ENCODE measurements at regions not wholly inside any gene's neighbourhood (a gene's known extent, or its start where the extent isn't known, plus 50 kb on each side); places are given as distances from the start of the nearest gene placed in this dataset.
A peak's percentile ranks its signal among the peaks of the same experiment; 100 is the strongest.

DNA sequence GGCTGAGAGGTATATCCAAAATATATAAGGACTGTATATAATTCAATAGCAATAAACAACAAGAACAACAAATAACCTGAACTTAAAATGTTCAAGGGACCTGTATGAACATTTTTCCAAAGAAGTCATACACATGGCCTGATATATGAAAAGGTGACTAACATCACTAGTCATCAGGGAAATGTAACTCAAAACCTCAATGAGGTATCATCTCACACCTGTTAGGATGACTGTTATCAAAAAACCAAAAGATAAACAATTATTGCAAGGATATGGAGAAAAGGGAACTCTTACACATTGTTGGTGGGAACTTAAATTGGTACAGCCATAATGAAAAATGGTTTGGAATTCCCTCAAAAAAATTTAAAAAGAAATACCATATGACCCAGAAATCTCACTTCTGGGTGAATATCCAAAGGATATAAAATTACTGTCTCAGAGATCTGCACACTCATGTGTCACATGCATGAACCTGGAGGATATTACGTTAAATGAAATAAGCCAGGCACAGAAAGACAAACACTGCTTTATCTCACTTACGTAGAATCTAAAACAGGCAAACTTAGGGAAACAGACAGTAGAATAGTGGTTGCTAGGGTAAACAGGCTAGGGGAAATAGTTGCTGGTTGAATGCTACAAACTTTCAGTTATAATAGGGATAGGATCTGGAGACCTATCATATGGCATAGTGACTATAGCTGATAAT is 334.5 kb upstream of the MMADHC start (continued):
- TF ChIP-seq MAZ (CRISPR knock-in tag; conservative IDR thresholded peaks at IDR 0.05 in 1 of 2, IDR thresholded peaks at IDR 0.05 in 1 of 2) (no peak), LEF1 (IDR thresholded peaks at IDR 0.05) (no peak), TAF9B (IDR thresholded peaks at IDR 0.05; ENCODE audit: partially characterized antibody) (no peak), JUN (IDR thresholded peaks at IDR 0.05; ENCODE audit: borderline replicate concordance, low read depth, low read length) (no peak), JUN (CRISPR knock-in tag; IDR thresholded peaks at IDR 0.05; ENCODE audit: borderline replicate concordance) (no peak)
- TF ChIP-seq, protein P1, sequence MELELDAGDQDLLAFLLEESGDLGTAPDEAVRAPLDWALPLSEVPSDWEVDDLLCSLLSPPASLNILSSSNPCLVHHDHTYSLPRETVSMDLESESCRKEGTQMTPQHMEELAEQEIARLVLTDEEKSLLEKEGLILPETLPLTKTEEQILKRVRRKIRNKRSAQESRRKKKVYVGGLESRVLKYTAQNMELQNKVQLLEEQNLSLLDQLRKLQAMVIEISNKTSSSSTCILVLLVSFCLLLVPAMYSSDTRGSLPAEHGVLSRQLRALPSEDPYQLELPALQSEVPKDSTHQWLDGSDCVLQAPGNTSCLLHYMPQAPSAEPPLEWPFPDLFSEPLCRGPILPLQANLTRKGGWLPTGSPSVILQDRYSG (tag; conservative IDR thresholded peaks at IDR 0.05; ENCODE audit: low read depth), result no peak
- TF ChIP-seq, protein P2, sequence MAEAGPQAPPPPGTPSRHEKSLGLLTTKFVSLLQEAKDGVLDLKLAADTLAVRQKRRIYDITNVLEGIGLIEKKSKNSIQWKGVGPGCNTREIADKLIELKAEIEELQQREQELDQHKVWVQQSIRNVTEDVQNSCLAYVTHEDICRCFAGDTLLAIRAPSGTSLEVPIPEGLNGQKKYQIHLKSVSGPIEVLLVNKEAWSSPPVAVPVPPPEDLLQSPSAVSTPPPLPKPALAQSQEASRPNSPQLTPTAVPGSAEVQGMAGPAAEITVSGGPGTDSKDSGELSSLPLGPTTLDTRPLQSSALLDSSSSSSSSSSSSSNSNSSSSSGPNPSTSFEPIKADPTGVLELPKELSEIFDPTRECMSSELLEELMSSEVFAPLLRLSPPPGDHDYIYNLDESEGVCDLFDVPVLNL (CRISPR knock-in tag; IDR thresholded peaks at IDR 0.05; ENCODE audit: low read depth), result no peak

DNA sequence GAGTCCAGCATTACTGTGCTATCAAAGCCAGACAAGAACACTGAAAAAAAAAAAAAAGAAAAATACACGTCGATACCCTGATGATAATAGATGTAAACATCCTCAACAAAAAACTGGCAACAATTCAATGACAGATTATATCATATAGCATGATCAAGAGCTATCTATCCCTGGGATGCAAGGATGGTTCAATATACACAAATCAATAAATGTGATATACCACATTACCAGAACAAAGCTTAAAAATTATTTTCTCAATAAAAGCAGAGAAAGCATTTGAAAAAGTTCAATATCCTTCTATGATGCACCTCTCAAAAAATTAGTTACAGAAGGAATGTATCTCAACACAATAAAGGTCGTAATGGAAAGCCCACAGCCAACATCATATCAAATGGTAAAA is 332.8 kb upstream of the MMADHC start:
- DNase-seq (ENCODE audit: extremely low read depth in 1 of 4, low spot score in 3 of 4) (no peak), ATAC-seq (no peak), FAIRE-seq (no peak)
- Histone ChIP-seq H3K4me2 (ENCODE audit: insufficient read depth, low read length) (no peak overlapping the region), H3K9ac (ENCODE audit: insufficient read depth in 1 of 2, low read depth in 2 of 2, low read length in 2 of 2) (no peak overlapping the region), H3K36me3 (ENCODE audit: control insufficient read depth, insufficient read depth, low read length) (no peaks in the 10 kb centered on the region), H3K79me2 (ENCODE audit: control insufficient read depth, insufficient read depth, low read length) (no peaks in the 10 kb centered on the region), H2AFZ (ENCODE audit: low read depth, low read length) (no peak overlapping the region), H4K20me1 (replicated peaks; ENCODE audit: control insufficient read depth, insufficient read depth, low read length) (no peaks in the 10 kb centered on the region), H3K27ac (ENCODE audit: extremely low read depth, low read depth, low read length) (no peak overlapping the region), H3K4me1 (replicated peaks in 1 of 2; ENCODE audit: control insufficient read depth in 2 of 2, insufficient read depth in 2 of 2, low read length in 2 of 2) (no peaks in the 10 kb centered on the region), H3K9me1 (ENCODE audit: control insufficient read depth, insufficient read depth, low read length) (no peaks in the 10 kb centered on the region), H3K9me3 (replicated peaks; ENCODE audit: control insufficient read depth, insufficient read depth, low read depth, low read length) (0 out of 2 replicates have a peak, but pooled peaks cover 3% of the 10 kb centered on the region), H3K27me3 (ENCODE audit: control insufficient read depth in 2 of 2, insufficient read depth in 2 of 2, low read length in 2 of 2) (no peaks in the 10 kb centered on the region), H3K4me3 (no peak overlapping the region)
- TF ChIP-seq FOXP1 (CRISPR knock-in tag; IDR thresholded peaks at IDR 0.05) (no peak), ZNF324 (CRISPR knock-in tag; IDR thresholded peaks at IDR 0.05) (peak; percentile 79)
- intact Hi-C loops (cut with micrococcal nuclease) (no loop called here), in situ Hi-C loops (cut with MboI) (no loop called here)
- CTCF ChIA-PET (ENCODE audit: low intra/inter-chr PET ratio), result no interaction called here
- BruUV-seq (replicated peaks), result no TSS peak
- POLR2A ChIA-PET, result no interaction called here
- 1% methylated on average over 3 of the region's 3 CpGs for WGBS (ENCODE audit: insufficient coverage, low coverage, missing lambda C conversion rate)

All from K562 (cell line).